ENCODE measurements at regions not wholly inside any gene's neighbourhood (a gene's known extent, or its start where the extent isn't known, plus 50 kb on each side); places are given as distances from the start of the nearest gene placed in this dataset.
"Not testable (repeated sequence)": the region's sequence is repeated elsewhere in the genome, so short reads cannot be mapped to it uniquely, and the experiment has no call there.

DNA sequence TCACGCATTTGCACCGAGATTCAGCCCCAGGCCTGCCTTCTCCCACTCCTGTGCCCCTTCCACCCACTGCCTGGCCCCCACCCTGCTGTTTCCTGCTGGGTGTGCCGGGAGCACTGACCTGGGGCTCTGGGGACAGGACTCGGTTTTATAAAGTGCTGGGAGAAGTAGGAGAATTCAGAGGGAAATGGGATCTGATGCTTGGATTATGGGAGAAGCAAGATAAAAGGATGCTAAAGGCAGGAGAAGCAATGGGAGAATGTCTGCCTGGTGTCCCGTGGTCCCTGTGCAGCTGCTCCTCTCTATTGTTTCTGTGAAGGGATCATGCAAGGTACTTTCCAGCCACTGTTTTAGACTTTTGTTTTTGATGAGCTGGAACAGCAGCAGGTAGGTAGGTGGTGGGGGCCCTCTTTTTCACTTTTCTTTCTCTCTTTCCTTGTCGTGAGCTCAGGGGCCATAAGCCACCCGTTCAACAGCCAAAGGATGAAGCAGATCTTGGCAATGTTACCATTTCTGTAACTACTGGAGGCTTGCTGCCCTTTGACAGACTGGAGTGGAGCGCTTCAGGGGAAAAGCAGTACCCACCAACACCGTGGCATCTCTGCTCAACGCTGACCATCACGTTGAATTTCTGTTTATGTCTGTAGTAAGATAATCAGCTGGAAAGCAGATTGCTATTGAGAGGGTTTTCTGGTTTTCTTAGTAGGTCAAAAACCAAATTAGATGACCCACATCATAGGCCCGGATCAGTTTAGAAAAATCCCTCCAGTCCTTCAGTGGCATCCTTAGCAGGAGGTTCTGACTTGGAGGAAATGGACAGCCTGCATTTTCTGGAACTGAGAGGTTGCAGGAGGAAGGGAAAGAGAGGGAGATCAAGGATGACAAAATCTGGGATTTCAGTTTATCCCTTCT is 63.8 kb upstream of the ENPP6 start:
- DNase-seq (ENCODE audit: low read depth), result no peak

- DNase-seq (ENCODE audit: low read depth), result no peak
Measured at GRCh38 chr4:184280591-184281071, 63.0 kb upstream of the ENPP6 start.

- no peak for DNase-seq (ENCODE audit: low read depth)
Measured at GRCh38 chr4:184280137-184280536, 62.5 kb upstream of the ENPP6 start.

DNA sequence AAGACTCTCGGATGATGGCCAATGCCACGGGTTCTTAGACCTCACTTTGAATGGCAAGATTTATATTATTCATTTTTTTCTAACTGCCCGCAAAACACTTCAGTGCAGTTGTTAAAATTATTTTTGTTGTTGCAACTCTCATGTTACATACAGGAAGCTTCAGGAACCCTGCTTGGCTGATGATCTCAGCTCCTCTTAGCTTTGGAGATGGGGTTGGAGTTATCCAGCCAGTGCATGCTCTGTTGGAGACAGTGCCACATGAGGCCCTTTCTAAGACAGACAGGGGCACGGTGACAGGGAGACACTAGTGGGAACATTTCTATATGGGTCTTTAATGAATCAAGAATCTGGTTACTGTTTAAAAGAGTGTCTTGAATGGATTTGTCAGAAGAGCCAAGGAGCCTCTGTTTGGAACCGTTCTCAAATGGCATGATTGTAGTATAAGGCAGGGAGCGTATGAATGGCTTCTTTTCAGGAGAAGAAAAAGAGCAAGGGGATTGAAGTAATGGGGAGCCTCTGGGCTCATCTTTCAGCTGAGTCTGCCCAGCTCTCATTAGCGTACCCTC is 61.9 kb upstream of the ENPP6 start:
- no peak for DNase-seq (ENCODE audit: low read depth)

GRCh38 chr4:184277769-184278168 is 60.1 kb upstream of the ENPP6 start:
- not testable (repeated sequence) for DNase-seq (ENCODE audit: low read depth)

DNA sequence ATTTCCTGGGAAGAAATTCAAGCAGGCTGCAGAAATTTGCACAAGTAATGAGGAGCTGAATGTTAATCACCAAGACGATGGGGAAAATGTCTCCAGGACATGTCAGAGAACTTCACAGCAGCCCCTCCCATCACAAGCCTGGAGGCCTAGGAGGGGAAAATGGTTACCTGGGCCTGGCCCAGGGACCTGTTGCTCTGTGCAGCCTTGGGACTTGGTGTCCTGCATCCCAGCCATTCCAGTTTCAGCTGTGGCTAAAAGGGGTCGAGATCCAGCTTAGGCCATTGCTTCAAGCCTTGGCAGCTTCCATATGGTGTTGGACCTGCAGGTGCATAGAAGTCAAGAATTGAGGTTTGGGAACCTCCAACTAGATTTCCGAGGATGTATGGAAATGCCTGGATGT is 59.3 kb upstream of the ENPP6 start:
- DNase-seq (ENCODE audit: low read depth), result not testable (repeated sequence)

DNA sequence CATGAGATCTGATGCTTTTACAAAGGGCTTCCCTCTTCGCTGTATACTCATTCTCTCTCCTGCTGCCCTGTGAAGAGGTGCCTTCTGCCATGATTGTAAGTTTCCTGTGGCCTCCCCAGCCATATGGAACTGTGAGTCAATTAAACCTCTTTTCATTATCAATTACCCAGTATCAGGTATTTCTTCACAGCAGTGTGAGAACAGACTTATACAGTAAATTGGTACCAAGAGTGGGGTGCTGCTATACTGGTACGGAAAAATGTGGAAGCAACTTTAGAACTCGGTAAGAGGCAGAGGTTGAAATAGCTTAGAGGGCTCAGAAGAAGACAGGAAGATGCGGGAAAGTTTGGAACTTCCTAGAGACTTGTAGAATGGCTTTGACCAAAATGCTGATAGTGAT is 58.7 kb upstream of the ENPP6 start:
- not testable (repeated sequence) for DNase-seq (ENCODE audit: low read depth)

GRCh38 chr4:184275766-184276165 is 58.1 kb upstream of the ENPP6 start:
- no peak for DNase-seq (ENCODE audit: low read depth)

DNA sequence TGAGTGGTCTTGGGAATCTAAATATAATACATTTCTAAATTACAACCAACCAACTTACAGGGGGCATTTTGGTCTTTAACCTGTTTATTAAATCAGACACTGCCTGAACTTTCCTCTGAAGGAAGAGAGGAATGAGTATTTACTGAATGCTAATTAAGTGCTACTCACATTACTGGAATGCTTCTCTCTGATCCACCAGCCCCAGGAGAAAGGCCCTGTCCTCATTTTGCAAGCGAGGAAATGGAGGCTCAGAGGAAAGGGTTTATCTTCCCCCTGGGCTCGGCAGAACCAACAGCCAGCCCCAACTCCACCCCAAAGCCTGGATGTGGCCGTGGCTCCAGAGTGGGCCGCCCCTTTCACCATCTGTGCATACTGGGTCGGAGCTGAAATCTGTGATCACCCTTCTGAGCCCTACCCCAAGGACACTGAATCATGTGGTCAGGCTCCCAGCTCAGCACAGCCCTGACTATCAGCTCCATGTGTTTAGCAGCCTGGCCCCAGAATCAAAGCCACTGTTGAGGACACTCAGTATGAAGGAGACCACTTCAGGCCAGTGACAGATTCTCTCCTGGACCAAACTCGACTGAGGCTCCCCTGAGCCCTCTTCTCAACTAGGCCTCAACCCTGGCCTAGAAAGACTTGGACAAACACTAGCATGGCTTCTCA is 56.7 kb upstream of the ENPP6 start:
- no peak for DNase-seq (ENCODE audit: low read depth)

- no peak for DNase-seq (ENCODE audit: low read depth)
Measured at GRCh38 chr4:184273166-184274147, 55.8 kb upstream of the ENPP6 start.

- DNase-seq (ENCODE audit: low read depth), result no peak
Measured at GRCh38 chr4:184270808-184271413, 53.2 kb upstream of the ENPP6 start.

DNA sequence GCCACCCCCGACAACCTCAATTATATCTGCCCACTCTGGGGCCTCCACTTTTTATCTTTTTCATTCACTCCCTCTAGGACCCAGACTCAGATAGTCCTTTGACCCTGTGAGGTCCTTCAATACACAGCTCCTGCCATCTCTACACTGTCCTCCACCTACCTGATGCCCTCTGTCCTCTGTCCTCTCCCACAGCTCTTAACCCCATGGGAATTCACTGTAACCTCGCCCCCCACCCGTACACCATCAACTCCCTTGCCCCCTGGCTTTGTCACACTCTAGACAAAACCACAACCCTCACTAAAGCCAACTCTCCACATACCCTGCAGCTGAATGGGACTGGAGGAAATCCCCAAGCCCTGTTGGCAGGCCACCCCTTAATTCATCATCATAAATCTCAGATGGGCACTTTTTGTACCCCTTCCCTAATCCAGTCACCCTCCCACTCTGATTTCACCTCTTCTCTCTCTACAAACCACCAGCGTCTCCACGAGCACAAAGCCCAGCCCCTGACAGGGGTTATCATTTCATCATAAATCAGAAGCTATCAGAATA is 52.3 kb upstream of the ENPP6 start:
- DNase-seq (ENCODE audit: low read depth), result no peak

DNA sequence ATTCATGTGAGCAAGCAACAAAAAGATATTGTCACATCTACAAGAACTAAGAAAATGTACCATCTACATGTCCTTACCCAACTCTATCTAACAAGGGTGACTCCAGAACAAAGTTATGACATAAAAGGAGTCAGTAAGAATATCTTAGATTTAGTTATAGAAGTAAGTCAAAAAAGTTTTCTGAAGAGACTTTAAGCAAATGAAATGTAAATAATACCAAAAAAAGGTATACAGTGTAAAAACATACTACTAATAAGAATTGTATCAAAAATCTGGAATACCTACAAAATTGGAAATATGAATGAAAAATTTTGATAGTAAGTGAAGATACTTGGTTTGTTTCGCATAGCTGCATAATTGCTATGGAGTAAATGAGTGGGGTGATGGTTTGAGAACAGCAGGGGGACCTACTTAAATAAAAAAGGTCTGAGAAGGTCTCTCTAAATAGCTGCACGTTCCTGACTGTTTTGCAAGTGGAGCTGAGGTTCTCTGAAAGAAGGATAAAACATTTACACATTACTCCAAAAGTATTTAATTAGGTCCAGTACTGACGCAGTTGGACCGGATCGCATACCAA is 51.0 kb upstream of the ENPP6 start:
- no peak for DNase-seq (ENCODE audit: low read depth)

GRCh38 chr4:184267673-184268583 is 50.3 kb upstream of the ENPP6 start:
- peak; percentile 53 for DNase-seq (ENCODE audit: low read depth)

Measured in stimulated activated CD8-positive, alpha-beta memory T cell treated with anti-CD3 and anti-CD28 coated beads, Interleukin-4, amount 100 ng/mL, for 24 hours (primary cell).